GM12878 (cell line): ENCODE measurements at regions not wholly inside any gene's neighbourhood (a gene's known extent, or its start where the extent isn't known, plus 50 kb on each side); places are given as distances from the start of the nearest gene placed in this dataset.
"Not testable (repeated sequence)": the region's sequence is repeated elsewhere in the genome, so short reads cannot be mapped to it uniquely, and the experiment has no call there.

ENCODE experiments used
- GABPA ChIP-seq: IDR thresholded peaks from 2 replicates; pipeline ENCODE4 v1.6.1; 2014; ENCODE audit warnings: antibody characterized with exemption, low read depth, mild to moderate bottlenecking, inconsistent platforms
- POLR2AphosphoS2 ChIP-seq: IDR thresholded peaks from 2 replicates; pipeline ENCODE4 v1.6.1; 2011; ENCODE audit warnings: low read depth, mild to moderate bottlenecking, low read length, improper control_type of control experiment, moderate library complexity
- RFX5 ChIP-seq: IDR thresholded peaks from 2 replicates; pipeline ENCODE4 v1.6.1; 2011; ENCODE audit warnings: low read depth, low read length, improper control_type of control experiment
- TF ChIP-seq, protein P1 (sequence below): IDR thresholded peaks from 2 replicates; pipeline ENCODE4 v1.6.1; 2012; ENCODE audit warnings: low read depth, low read length, improper control_type of control experiment

DNA sequence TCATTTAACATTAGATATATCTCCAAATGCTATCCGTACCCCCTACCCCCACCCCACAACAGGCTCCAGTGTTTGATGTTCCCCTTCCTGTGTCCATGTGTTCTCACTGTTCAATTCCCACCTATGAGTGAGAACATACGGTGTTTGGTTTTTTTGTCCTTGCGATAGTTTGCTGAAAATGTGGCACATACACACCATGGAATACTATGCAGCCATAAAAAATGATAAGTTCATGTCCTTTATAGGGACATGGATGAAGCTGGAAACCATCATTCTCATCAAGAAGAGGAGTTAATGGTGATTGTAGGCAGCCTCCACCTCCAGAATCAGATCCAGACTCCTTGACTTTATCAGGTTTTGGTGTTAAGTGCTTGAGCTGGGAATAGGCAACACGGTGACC is 261.1 kb downstream of the RCHY1 start:
- TF ChIP-seq, protein P1, sequence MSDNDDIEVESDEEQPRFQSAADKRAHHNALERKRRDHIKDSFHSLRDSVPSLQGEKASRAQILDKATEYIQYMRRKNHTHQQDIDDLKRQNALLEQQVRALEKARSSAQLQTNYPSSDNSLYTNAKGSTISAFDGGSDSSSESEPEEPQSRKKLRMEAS, result not testable (repeated sequence)
- not testable (repeated sequence) for TF ChIP-seq GABPA, RFX5, POLR2AphosphoS2
